IPS DF 6.9 (cell line): ENCODE measurements at regions not wholly inside any gene's neighbourhood (a gene's known extent, or its start where the extent isn't known, plus 50 kb on each side); places are given as distances from the start of the nearest gene placed in this dataset.

Experiments
- DNase-seq: peaks from one replicate; pipeline ENCODE4 v3.0.0-alpha.2; 2013; ENCODE audit warnings: low read depth, low spot score
- H3K27ac ChIP-seq: one replicate; pipeline ENCODE4 v1.5.1; 2013; ENCODE audit warnings: low read length, control low read depth
- H3K27me3 ChIP-seq: 2 replicates; pipeline ENCODE4 v1.6.1; 2013; ENCODE audit warnings: mild to moderate bottlenecking, low read length; ENCODE audit not compliant: control insufficient read depth, insufficient read depth
- H3K36me3 ChIP-seq: 2 replicates; pipeline ENCODE4 v1.6.1; 2013; ENCODE audit warnings: low read length; ENCODE audit not compliant: control insufficient read depth, insufficient read depth
- H3K4me1 ChIP-seq: 2 replicates; pipeline ENCODE4 v1.6.1; 2013; ENCODE audit warnings: low read length; ENCODE audit not compliant: control insufficient read depth, insufficient read depth
- H3K4me3 ChIP-seq: 2 replicates; pipeline ENCODE4 v1.5.1; 2013; ENCODE audit warnings: mild to moderate bottlenecking, low read length
- H3K9me3 ChIP-seq: 2 replicates; pipeline ENCODE4 v1.6.1; 2013; ENCODE audit warnings: low read length, inconsistent platforms; ENCODE audit not compliant: control insufficient read depth, insufficient read depth
- WGBS: extraction: QIAGEN DNeasy Blood & Tissue Kit; methylation state at CpG from one replicate; pipeline ENCODE4 v1.1.7; 2013; ENCODE audit warnings: mixed read lengths, missing lambda C conversion rate; ENCODE audit not compliant: insufficient read length, insufficient coverage; 5-methylcytosine and 5-hydroxymethylcytosine counted together

- Histone ChIP-seq H3K27ac (no peak overlapping the region), H3K4me1 (no peaks in the 10 kb centered on the region), H3K4me3 (no peak overlapping the region), H3K9me3 (no peaks in the 10 kb centered on the region), H3K27me3 (no peaks in the 10 kb centered on the region), H3K36me3 (no peaks in the 10 kb centered on the region)
- no peak for DNase-seq
- WGBS: no CpG with 5 or more reads among the region's 3 CpGs
These were observed 470.0 kb downstream of the TSHZ3 start for GRCh38 chr19:30879225-30879624.

- Histone ChIP-seq H3K27ac (no peak overlapping the region), H3K27me3 (no peaks in the 10 kb centered on the region), H3K36me3 (no peaks in the 10 kb centered on the region), H3K4me1 (no peaks in the 10 kb centered on the region), H3K9me3 (no peaks in the 10 kb centered on the region), H3K4me3 (no peak overlapping the region)
- WGBS: no CpG with 5 or more reads among the region's 3 CpGs
- no peak for DNase-seq
These were observed 470.7 kb downstream of the TSHZ3 start for GRCh38 chr19:30878495-30878894.

- Histone ChIP-seq H3K4me1 (no peaks in the 10 kb centered on the region), H3K27ac (no peak overlapping the region), H3K27me3 (no peaks in the 10 kb centered on the region), H3K4me3 (no peak overlapping the region), H3K36me3 (no peaks in the 10 kb centered on the region), H3K9me3 (no peaks in the 10 kb centered on the region)
- DNase-seq: no peak
- no CpG with 5 or more reads among the region's 4 CpGs for WGBS
These were observed 471.5 kb downstream of the TSHZ3 start for GRCh38 chr19:30877661-30878113.

GRCh38 chr19:30873691-30874090, 475.5 kb downstream of the TSHZ3 start:
- no peak for DNase-seq
- Histone ChIP-seq H3K27ac (no peak overlapping the region), H3K27me3 (no peaks in the 10 kb centered on the region), H3K4me1 (no peaks in the 10 kb centered on the region), H3K4me3 (no peak overlapping the region), H3K36me3 (no peaks in the 10 kb centered on the region), H3K9me3 (no peaks in the 10 kb centered on the region)
- no CpG with 5 or more reads among the region's 1 CpG for WGBS

GRCh38 chr19:30873003-30873402, 476.2 kb downstream of the TSHZ3 start:
- Histone ChIP-seq H3K27me3 (no peaks in the 10 kb centered on the region), H3K27ac (no peak overlapping the region), H3K9me3 (no peaks in the 10 kb centered on the region), H3K4me3 (no peak overlapping the region), H3K4me1 (no peaks in the 10 kb centered on the region), H3K36me3 (no peaks in the 10 kb centered on the region)
- DNase-seq: no peak
- no CpG with 5 or more reads among the region's 2 CpGs for WGBS

- no peak for DNase-seq
- WGBS: no CpG with 5 or more reads among the region's 4 CpGs
- Histone ChIP-seq H3K9me3 (no peaks in the 10 kb centered on the region), H3K4me1 (no peaks in the 10 kb centered on the region), H3K27me3 (no peaks in the 10 kb centered on the region), H3K36me3 (no peaks in the 10 kb centered on the region), H3K27ac (no peak overlapping the region), H3K4me3 (no peak overlapping the region)
These were observed 477.3 kb downstream of the TSHZ3 start for GRCh38 chr19:30871979-30872378.

GRCh38 chr19:30870876-30871275, 478.4 kb downstream of the TSHZ3 start:
- WGBS: no CpG with 5 or more reads among the region's 8 CpGs
- Histone ChIP-seq H3K4me3 (no peak overlapping the region), H3K36me3 (no peaks in the 10 kb centered on the region), H3K27me3 (no peaks in the 10 kb centered on the region), H3K27ac (no peak overlapping the region), H3K4me1 (no peaks in the 10 kb centered on the region), H3K9me3 (no peaks in the 10 kb centered on the region)
- no peak for DNase-seq

GRCh38 chr19:30865511-30865910, 483.7 kb downstream of the TSHZ3 start:
- no peak for DNase-seq
- no CpG with 5 or more reads among the region's 6 CpGs for WGBS
- Histone ChIP-seq H3K9me3 (no peaks in the 10 kb centered on the region), H3K4me3 (no peak overlapping the region), H3K4me1 (no peaks in the 10 kb centered on the region), H3K27ac (no peak overlapping the region), H3K36me3 (no peaks in the 10 kb centered on the region), H3K27me3 (no peaks in the 10 kb centered on the region)

GRCh38 chr19:30864391-30865215, 484.6 kb downstream of the TSHZ3 start:
- H3K4me1 ChIP-seq: no peaks in the 10 kb centered on the region
- DNase-seq: no peak
- H3K27me3 ChIP-seq: no peaks in the 10 kb centered on the region
- WGBS: no CpG with 5 or more reads among the region's 13 CpGs
- no peaks in the 10 kb centered on the region for H3K36me3 ChIP-seq
- no peaks in the 10 kb centered on the region for H3K9me3 ChIP-seq
- H3K4me3 ChIP-seq: no peak overlapping the region
- no peak overlapping the region for H3K27ac ChIP-seq

- no peak overlapping the region for H3K4me3 ChIP-seq
- no peaks in the 10 kb centered on the region for H3K9me3 ChIP-seq
These were observed 486.4 kb downstream of the TSHZ3 start for GRCh38 chr19:30862876-30863275.

GRCh38 chr19:30861919-30862318, 487.3 kb downstream of the TSHZ3 start:
- Histone ChIP-seq H3K27me3 (no peaks in the 10 kb centered on the region), H3K9me3 (no peaks in the 10 kb centered on the region), H3K4me1 (no peaks in the 10 kb centered on the region), H3K36me3 (no peaks in the 10 kb centered on the region), H3K27ac (no peak overlapping the region), H3K4me3 (no peak overlapping the region)
- no peak for DNase-seq
- WGBS: no CpG with 5 or more reads among the region's 5 CpGs

More at GRCh38 chr19:30862876-30863275, 486.4 kb downstream of the TSHZ3 start:
- DNase-seq: no peak
- Histone ChIP-seq H3K27ac (no peak overlapping the region), H3K4me1 (no peaks in the 10 kb centered on the region), H3K27me3 (no peaks in the 10 kb centered on the region), H3K36me3 (no peaks in the 10 kb centered on the region)
- 100% methylated on average over 3 of the region's 19 CpGs for WGBS
